DND-41 (cell line): ENCODE measurements at regions not wholly inside any gene's neighbourhood (a gene's known extent, or its start where the extent isn't known, plus 50 kb on each side); places are given as distances from the start of the nearest gene placed in this dataset.

Source experiments
- ATAC-seq: fragments of 200-7000 bp; cut with Tn5 transposase; 3 replicates; pipeline ENCODE4 v1.9.1; 2021; ENCODE audit warnings: low read depth; ENCODE audit not compliant: insufficient read depth
- DNase-seq: peaks from one replicate; pipeline ENCODE4 v3.0.0-alpha.2; 2020
- H2AFZ ChIP-seq: 2 replicates; pipeline ENCODE4 v1.6.0; 2012; ENCODE audit warnings: low read depth, low read length
- H3K27ac ChIP-seq: 2 replicates; pipeline ENCODE4 v1.5.1; 2012; ENCODE audit warnings: low read length, inconsistent platforms
- H3K27me3 ChIP-seq: fragments of 200-600 bp; sonication (generic); 2 replicates; pipeline ENCODE4 v1.6.0; 2012; ENCODE audit warnings: low read length, mild to moderate bottlenecking, inconsistent platforms; ENCODE audit not compliant: insufficient read depth, poor library complexity
- H3K36me3 ChIP-seq: 2 replicates; pipeline ENCODE4 v1.5.1; 2012; ENCODE audit warnings: low read length, inconsistent platforms; ENCODE audit not compliant: insufficient read depth
- H3K4me1 ChIP-seq: 2 replicates; pipeline ENCODE4 v1.5.1; 2012; ENCODE audit warnings: mild to moderate bottlenecking, low read length; ENCODE audit not compliant: insufficient read depth
- H3K4me2 ChIP-seq: 2 replicates; pipeline ENCODE4 v1.6.0; 2012; ENCODE audit warnings: mild to moderate bottlenecking, moderate library complexity, low read length, inconsistent platforms; ENCODE audit not compliant: insufficient read depth
- H3K4me3 ChIP-seq, 2 experiments: fragments of 200-600 bp in 1 of 2; shearing (Covaris generic) in 1 of 2; 2 replicates each; pipeline ENCODE4 v1.5.1; 2012 to 2016; ENCODE audit warnings: inconsistent platforms in 2 of 2, low read length in 2 of 2, mild to moderate bottlenecking in 2 of 2, low read depth in 1 of 2, moderate library complexity in 1 of 2
- H3K79me2 ChIP-seq: 2 replicates; pipeline ENCODE4 v1.6.0; 2012; ENCODE audit warnings: low read length, inconsistent platforms; ENCODE audit not compliant: insufficient read depth
- H3K9ac ChIP-seq: 2 replicates; pipeline ENCODE4 v1.6.0; 2012; ENCODE audit warnings: low read depth, mild to moderate bottlenecking, inconsistent platforms, low read length, moderate library complexity
- H3K9me3 ChIP-seq: 2 replicates; pipeline ENCODE4 v1.5.1; 2012; ENCODE audit warnings: low read length, moderate library complexity, mild to moderate bottlenecking, inconsistent platforms; ENCODE audit not compliant: insufficient read depth, severe bottlenecking
- H4K20me1 ChIP-seq: 2 replicates; pipeline ENCODE4 v1.6.0; 2012; ENCODE audit warnings: low read length; ENCODE audit not compliant: insufficient read depth
- CTCF ChIP-seq: IDR thresholded peaks from 2 replicates; pipeline ENCODE4 v1.5.1; 2012; ENCODE audit warnings: borderline replicate concordance, low read length, moderate library complexity, mild to moderate bottlenecking; ENCODE audit not compliant: poor library complexity, severe bottlenecking; ENCODE audit errors: extremely low read depth
- EZH2 ChIP-seq: IDR thresholded peaks from 3 replicates; pipeline ENCODE4 v1.6.1; 2012; ENCODE audit warnings: borderline replicate concordance, low read depth, mild to moderate bottlenecking, moderate library complexity, low read length, inconsistent platforms; ENCODE audit not compliant: severe bottlenecking

GRCh38 chr22:48356731-48357130, 1470.9 kb downstream of the BRD1 start:
- no peaks in the 10 kb centered on the region for H3K27me3 ChIP-seq
- H2AFZ ChIP-seq = no peak overlapping the region
- H3K9ac ChIP-seq = no peak overlapping the region
- H3K36me3 ChIP-seq = no peaks in the 10 kb centered on the region
- no peaks in the 10 kb centered on the region for H3K9me3 ChIP-seq
- H3K27ac ChIP-seq = no peak overlapping the region
- H3K4me2 ChIP-seq = no peak overlapping the region
- H3K4me3 ChIP-seq = no peak overlapping the region
- H4K20me1 ChIP-seq = no peaks in the 10 kb centered on the region
- DNase-seq = no peak
- H3K79me2 ChIP-seq = no peaks in the 10 kb centered on the region
- H3K4me1 ChIP-seq = no peaks in the 10 kb centered on the region
- TF ChIP-seq CTCF (no peak), EZH2 (no peak)
- no peak for ATAC-seq

GRCh38 chr22:48354096-48354495, 1473.6 kb downstream of the BRD1 start:
- no peak overlapping the region for H3K4me3 ChIP-seq
- H3K27ac ChIP-seq = no peak overlapping the region

GRCh38 chr22:48353116-48353947, 1474.3 kb downstream of the BRD1 start:
- Histone ChIP-seq H3K4me2 (no peak overlapping the region), H4K20me1 (no peaks in the 10 kb centered on the region), H3K4me3 (no peak overlapping the region), H3K4me1 (no peaks in the 10 kb centered on the region), H3K9me3 (no peaks in the 10 kb centered on the region), H3K27me3 (no peaks in the 10 kb centered on the region), H3K27ac (no peak overlapping the region), H3K36me3 (no peaks in the 10 kb centered on the region), H3K9ac (no peak overlapping the region), H3K79me2 (no peaks in the 10 kb centered on the region), H2AFZ (no peak overlapping the region)
- no peak for DNase-seq
- TF ChIP-seq CTCF (no peak), EZH2 (no peak)
- no peak for ATAC-seq

More at GRCh38 chr22:48354096-48354495, 1473.6 kb downstream of the BRD1 start:
- DNase-seq (no peak), ATAC-seq (no peak)
- no peaks in the 10 kb centered on the region for H4K20me1 ChIP-seq
- H3K79me2 ChIP-seq = no peaks in the 10 kb centered on the region
- no peaks in the 10 kb centered on the region for H3K4me1 ChIP-seq
- H3K9ac ChIP-seq = no peak overlapping the region
- no peak overlapping the region for H2AFZ ChIP-seq
- H3K27me3 ChIP-seq = no peaks in the 10 kb centered on the region
- H3K36me3 ChIP-seq = no peaks in the 10 kb centered on the region
- TF ChIP-seq CTCF (no peak), EZH2 (no peak)
- H3K9me3 ChIP-seq = no peaks in the 10 kb centered on the region
- H3K4me2 ChIP-seq = no peak overlapping the region
